ENCODE measurements at regions not wholly inside any gene's neighbourhood (a gene's known extent, or its start where the extent isn't known, plus 50 kb on each side); places are given as distances from the start of the nearest gene placed in this dataset.

DNA sequence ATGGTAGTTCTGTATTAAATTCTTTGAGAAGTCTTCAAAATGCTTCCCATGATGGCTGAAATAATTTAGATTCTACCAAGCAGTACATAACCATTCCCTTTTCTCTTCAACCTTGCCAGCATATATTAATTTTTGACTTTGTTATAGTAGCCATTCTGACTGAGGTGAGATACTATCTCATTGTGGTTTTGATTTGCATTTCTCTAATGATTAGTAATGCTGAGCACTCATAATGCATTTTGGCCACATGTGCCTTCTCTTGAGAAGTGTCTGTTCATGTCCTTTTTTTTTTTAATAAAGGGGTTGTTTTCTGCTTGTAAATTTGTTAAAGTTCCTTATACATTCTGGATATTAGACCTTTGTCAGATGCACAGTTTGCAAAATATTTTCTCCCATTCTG lies 173.9 kb downstream of the CALCRL start:
- TF ChIP-seq POLR2A (IDR thresholded peaks at IDR 0.05): no peak
- TF ChIP-seq, protein P1, sequence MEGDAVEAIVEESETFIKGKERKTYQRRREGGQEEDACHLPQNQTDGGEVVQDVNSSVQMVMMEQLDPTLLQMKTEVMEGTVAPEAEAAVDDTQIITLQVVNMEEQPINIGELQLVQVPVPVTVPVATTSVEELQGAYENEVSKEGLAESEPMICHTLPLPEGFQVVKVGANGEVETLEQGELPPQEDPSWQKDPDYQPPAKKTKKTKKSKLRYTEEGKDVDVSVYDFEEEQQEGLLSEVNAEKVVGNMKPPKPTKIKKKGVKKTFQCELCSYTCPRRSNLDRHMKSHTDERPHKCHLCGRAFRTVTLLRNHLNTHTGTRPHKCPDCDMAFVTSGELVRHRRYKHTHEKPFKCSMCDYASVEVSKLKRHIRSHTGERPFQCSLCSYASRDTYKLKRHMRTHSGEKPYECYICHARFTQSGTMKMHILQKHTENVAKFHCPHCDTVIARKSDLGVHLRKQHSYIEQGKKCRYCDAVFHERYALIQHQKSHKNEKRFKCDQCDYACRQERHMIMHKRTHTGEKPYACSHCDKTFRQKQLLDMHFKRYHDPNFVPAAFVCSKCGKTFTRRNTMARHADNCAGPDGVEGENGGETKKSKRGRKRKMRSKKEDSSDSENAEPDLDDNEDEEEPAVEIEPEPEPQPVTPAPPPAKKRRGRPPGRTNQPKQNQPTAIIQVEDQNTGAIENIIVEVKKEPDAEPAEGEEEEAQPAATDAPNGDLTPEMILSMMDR (IDR thresholded peaks at IDR 0.05): no peak
- no peak for TF ChIP-seq POLR2AphosphoS5 (IDR thresholded peaks at IDR 0.05)
- TF ChIP-seq EP300 (IDR thresholded peaks at IDR 0.05): no peak
